GM12878 (cell line): ENCODE measurements at regions not wholly inside any gene's neighbourhood (a gene's known extent, or its start where the extent isn't known, plus 50 kb on each side); places are given as distances from the start of the nearest gene placed in this dataset.

Experiments used
- ATAC-seq: fragments of 200-7000 bp; cut with Tn5 transposase; 3 replicates; pipeline ENCODE4 v1.9.1; 2020; ENCODE audit warnings: mild to moderate bottlenecking, moderate library complexity
- BruUV-seq: library from RNA; stranded (reverse); fragments of 400-500 nt; replicated peaks from 2 replicates; lab custom pipeline; 2021; lab: Mats Ljungman, UMichigan
- CTCF ChIA-PET: fragments of 300-600 bp; sonication (Branson Sonifier 250); formaldehyde crosslinking; extraction: SDS; loops from one replicate; lab custom pipeline; 2021; ENCODE audit warnings: inconsistent platforms; lab: Yijun Ruan, JAX
- POLR2A ChIA-PET: fragments of 350-600 bp; formaldehyde crosslinking; extraction: SDS; loops from one replicate; lab custom pipeline; 2021; ENCODE audit warnings: inconsistent platforms; lab: Charles Lee
- RAD21 ChIA-PET: fragments of 300-600 bp; sonication (Branson Sonifier 250); formaldehyde crosslinking; loops from one replicate; lab custom pipeline; 2023; ENCODE audit warnings: antibody characterized with exemption; ENCODE audit not compliant: unreplicated experiment; lab: Charles Lee
- SMC1A ChIA-PET: fragments of 300-600 bp; sonication (Branson Sonifier 250); formaldehyde crosslinking; loops from one replicate; lab custom pipeline; 2023; ENCODE audit not compliant: unreplicated experiment, uncharacterized antibody; lab: Charles Lee
- DNase-seq: peaks from one replicate; pipeline ENCODE4 v3.0.0-alpha.2; 2011; ENCODE audit warnings: low read depth, low spot score
- FAIRE-seq: peaks from 3 replicates; lab custom pipeline; 2011; peaks lifted over from hg19 to GRCh38; lab: Jason Lieb, UNC
- H2AFZ ChIP-seq: 2 replicates; pipeline ENCODE4 v1.6.0; 2011; ENCODE audit warnings: low read depth, low read length, control low read depth; ENCODE audit not compliant: control insufficient read depth
- H3K27ac ChIP-seq: 2 replicates; pipeline ENCODE4 v1.5.1; 2011; ENCODE audit warnings: control low read depth; ENCODE audit not compliant: control insufficient read depth, insufficient read depth
- H3K27me3 ChIP-seq, 2 experiments: replicated peaks in 1 of 2; 2 replicates each; pipeline versions ENCODE4 v1.6.0 to v1.6.1; 2011; ENCODE audit warnings: low read length in 1 of 2; ENCODE audit not compliant: control insufficient read depth in 2 of 2, insufficient read depth in 2 of 2
- H3K36me3 ChIP-seq, 2 experiments: 2 replicates each; pipeline ENCODE4 v1.5.1; 2011; ENCODE audit warnings: low read length in 1 of 2; ENCODE audit not compliant: control insufficient read depth in 2 of 2, insufficient read depth in 2 of 2
- H3K4me1 ChIP-seq: 2 replicates; pipeline ENCODE4 v1.6.1; 2011; ENCODE audit warnings: mild to moderate bottlenecking, low read length, moderate library complexity, mixed read lengths; ENCODE audit not compliant: control insufficient read depth, insufficient read depth
- H3K4me2 ChIP-seq: 2 replicates; pipeline ENCODE4 v1.6.0; 2011; ENCODE audit warnings: control low read depth; ENCODE audit not compliant: control insufficient read depth, insufficient read depth
- H3K4me3 ChIP-seq: fragments of 200-600 bp; sonication (generic); 2 replicates; pipeline ENCODE4 v1.5.1; 2016
- H3K79me2 ChIP-seq: 2 replicates; pipeline ENCODE4 v1.6.0; 2011; ENCODE audit warnings: low read length; ENCODE audit not compliant: control insufficient read depth, insufficient read depth
- H3K9ac ChIP-seq: 2 replicates; pipeline ENCODE4 v1.8.0; 2011; ENCODE audit warnings: low read length, control low read depth, mixed read lengths; ENCODE audit not compliant: control insufficient read depth, insufficient read depth
- H3K9me3 ChIP-seq: replicated peaks from 3 replicates; pipeline ENCODE4 v1.5.1; 2011; ENCODE audit warnings: mild to moderate bottlenecking, low read length; ENCODE audit not compliant: control insufficient read depth, insufficient read depth
- H4K20me1 ChIP-seq: 2 replicates; pipeline ENCODE4 v1.6.0; 2011; ENCODE audit not compliant: control insufficient read depth, insufficient read depth
- ASH2L ChIP-seq: fragments of 300-600, 200-600 bp; sonication (generic); IDR thresholded peaks from 2 replicates; pipeline ENCODE4 v1.6.1; 2017; ENCODE audit warnings: low read depth, mild to moderate bottlenecking, borderline replicate concordance
- DPF2 ChIP-seq: fragments of 450-650 bp; IDR thresholded peaks from 2 replicates; pipeline ENCODE4 v1.6.1; 2017; ENCODE audit warnings: mild to moderate bottlenecking
- ELK1 ChIP-seq: IDR thresholded peaks from 2 replicates; pipeline ENCODE4 v1.6.1; 2012; ENCODE audit warnings: low read depth, low read length, improper control_type of control experiment
- HDAC2 ChIP-seq: fragments of 200-600 bp; sonication (generic); IDR thresholded peaks from 2 replicates; pipeline ENCODE4 v1.6.1; 2017
- IKZF1 ChIP-seq: fragments of 450-650 bp; conservative IDR thresholded peaks from 2 replicates; pipeline ENCODE4 v1.6.1; 2017; ENCODE audit warnings: antibody characterized with exemption, mild to moderate bottlenecking
- JUND ChIP-seq: IDR thresholded peaks from 2 replicates; pipeline ENCODE4 v1.6.1; 2012; ENCODE audit warnings: low read depth, mild to moderate bottlenecking, low read length, improper control_type of control experiment, moderate library complexity
- KLF5 ChIP-seq: fragments of 450-650 bp; IDR thresholded peaks from 2 replicates; pipeline ENCODE4 v1.6.1; 2014; ENCODE audit warnings: mild to moderate bottlenecking; ENCODE audit not compliant: partially characterized antibody
- NFYA ChIP-seq: IDR thresholded peaks from 2 replicates; pipeline ENCODE4 v1.6.1; 2011; ENCODE audit warnings: low read depth, mild to moderate bottlenecking, low read length, improper control_type of control experiment, borderline replicate concordance
- NRF1 ChIP-seq: conservative IDR thresholded peaks from 2 replicates; pipeline ENCODE4 v1.6.1; 2011; ENCODE audit warnings: mild to moderate bottlenecking, low read depth, low read length, improper control_type of control experiment
- POLR2AphosphoS2 ChIP-seq: IDR thresholded peaks from 2 replicates; pipeline ENCODE4 v1.6.1; 2011; ENCODE audit warnings: low read depth, mild to moderate bottlenecking, low read length, improper control_type of control experiment, moderate library complexity
- SKIL ChIP-seq: fragments of 450-650 bp; IDR thresholded peaks from 2 replicates; pipeline ENCODE4 v1.6.1; 2017; ENCODE audit warnings: mild to moderate bottlenecking, low read depth, inconsistent platforms; ENCODE audit not compliant: poor library complexity, severe bottlenecking
- TARDBP ChIP-seq: IDR thresholded peaks from 2 replicates; pipeline ENCODE4 v1.6.1; 2016; ENCODE audit warnings: borderline replicate concordance
- TBL1XR1 ChIP-seq: IDR thresholded peaks from 2 replicates; pipeline ENCODE4 v1.6.1; 2012; ENCODE audit warnings: low read depth, low read length, improper control_type of control experiment
- USF1 ChIP-seq: IDR thresholded peaks from 2 replicates; pipeline ENCODE4 v1.6.1; 2011; ENCODE audit warnings: borderline replicate concordance, low read depth, mild to moderate bottlenecking, moderate library complexity, mixed read lengths, low read length; ENCODE audit not compliant: insufficient read depth; ENCODE audit errors: extremely low read length
- YBX1 ChIP-seq: fragments of 450-650 bp; IDR thresholded peaks from 2 replicates; pipeline ENCODE4 v1.6.1; 2016; ENCODE audit warnings: antibody characterized with exemption
- ZBED1 ChIP-seq: IDR thresholded peaks from 2 replicates; pipeline ENCODE4 v1.6.1; 2016; ENCODE audit warnings: borderline replicate concordance
- ZNF274 ChIP-seq: IDR thresholded peaks from one replicate; pipeline ENCODE4 v1.8.0; 2011; ENCODE audit not compliant: insufficient read length, insufficient read depth
- WGBS: methylation state at CpG from one replicate; pipeline ENCODE4 v1.1.6; 2016; ENCODE audit warnings: low lambda C conversion rate; ENCODE audit not compliant: insufficient replicate concordance, insufficient coverage; ENCODE audit errors: missing lambda C conversion rate; 5-methylcytosine and 5-hydroxymethylcytosine counted together
- in situ Hi-C: fragments of 300-500 bp; cut with MboI; formaldehyde crosslinking; loops from 9 replicates; pipeline ENCODE4 v1.14.3; 2018; ENCODE audit warnings: mixed read lengths
- intact Hi-C: fragments of 100-400 bp; cut with micrococcal nuclease; formaldehyde crosslinking; loops from one replicate; pipeline ENCODE4 v1.14.2; 2022; ENCODE audit not compliant: unreplicated experiment

GRCh38 chr17:31598399-31598782, 206.9 kb downstream of the RAB11FIP4 start (continued):
- no peak for TF ChIP-seq NFYA
- no peak for TF ChIP-seq JUND
- no peak for TF ChIP-seq ZNF274

GRCh38 chr17:31597646-31598398, 206.3 kb downstream of the RAB11FIP4 start:
- Histone ChIP-seq H3K27me3 (no peaks in the 10 kb centered on the region), H3K79me2 (no peaks in the 10 kb centered on the region), H3K9me3 (no peaks in the 10 kb centered on the region), H3K4me2 (no peak overlapping the region), H3K36me3 (no peaks in the 10 kb centered on the region), H3K4me1 (peaks cover 10% of the 10 kb centered on the region), H4K20me1 (no peaks in the 10 kb centered on the region), H3K4me3 (no peak overlapping the region), H3K9ac (no peak overlapping the region), H3K27ac (no peak overlapping the region)
- ATAC-seq (no peak), DNase-seq (no peak), FAIRE-seq (no peak)
- in situ Hi-C loops (no loop called here), intact Hi-C loops (no loop called here)
- ChIA-PET RAD21 (no interaction called here), POLR2A (no interaction called here)
- BruUV-seq, result no TSS peak
- no peak for TF ChIP-seq POLR2AphosphoS2
- TF ChIP-seq ZBED1, result no peak
- TF ChIP-seq YBX1, result no peak
- TF ChIP-seq TBL1XR1, result no peak
- TF ChIP-seq IKZF1, result no peak
- no peak for TF ChIP-seq NRF1
- no peak for TF ChIP-seq KLF5
- no peak for TF ChIP-seq USF1
- no peak for TF ChIP-seq SKIL
- no peak for TF ChIP-seq DPF2
- TF ChIP-seq JUND, result no peak
- no peak for TF ChIP-seq ELK1
- TF ChIP-seq TARDBP, result no peak
- TF ChIP-seq HDAC2, result no peak
- no peak for TF ChIP-seq ASH2L
- TF ChIP-seq, all 136 proteins: peak for 0
- ChIA-PET SMC1A (interaction anchor here (1.1 kb wide), 1 partner anchor 54 kb away, joined by 3 read pairs; no protein-coding TSS in a partner anchor), CTCF (interaction anchor here (1.1 kb wide), 1 partner anchor 17 kb away, joined by 3 read pairs; no protein-coding TSS in a partner anchor)
- H2AFZ ChIP-seq, result no peak overlapping the region
- 91% methylated on average over 10 of the region's 10 CpGs for WGBS
